ENCODE measurements at regions not wholly inside any gene's neighbourhood (a gene's known extent, or its start where the extent isn't known, plus 50 kb on each side); places are given as distances from the start of the nearest gene placed in this dataset.

- no peak for TF ChIP-seq CTCF (IDR thresholded peaks at IDR 0.05; ENCODE audit: low read depth, low read length)
- DNase-seq: no peak
- H3K9me3 ChIP-seq: no peaks in the 10 kb centered on the region
- no peak overlapping the region for H3K4me3 ChIP-seq (ENCODE audit: low read depth, low read length)
- no peaks in the 10 kb centered on the region for H3K36me3 ChIP-seq
- H3K4me1 ChIP-seq: no peaks in the 10 kb centered on the region
- H3K27me3 ChIP-seq: no peaks in the 10 kb centered on the region
These were observed 151.7 kb downstream of the NUAK1 start for GRCh38 chr12:105986779-105987684.

DNA sequence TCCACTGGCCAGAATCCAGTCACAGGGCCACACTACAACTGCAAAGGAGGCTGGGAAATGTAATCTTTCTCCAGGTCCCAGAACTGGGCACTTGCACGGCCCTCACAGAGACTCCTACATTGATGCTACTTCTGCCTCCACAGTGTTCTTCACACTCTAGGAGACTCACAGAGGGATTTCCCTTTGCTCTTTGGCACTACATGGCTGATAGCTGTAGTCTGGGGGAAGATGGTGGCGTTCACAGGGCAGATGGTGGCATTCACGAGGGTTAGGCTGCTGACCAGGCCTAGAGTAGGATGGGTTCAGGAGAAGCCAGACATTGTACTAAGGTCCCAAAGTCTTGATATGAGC lies 151.1 kb downstream of the NUAK1 start:
- Histone ChIP-seq H3K36me3 (no peaks in the 10 kb centered on the region), H3K4me1 (no peaks in the 10 kb centered on the region), H3K9me3 (no peaks in the 10 kb centered on the region), H3K4me3 (ENCODE audit: low read depth, low read length) (no peak overlapping the region), H3K27me3 (no peaks in the 10 kb centered on the region)
- no peak for TF ChIP-seq CTCF (IDR thresholded peaks at IDR 0.05; ENCODE audit: low read depth, low read length)
- no peak for DNase-seq

GRCh38 chr12:105992849-105993740 lies 145.7 kb downstream of the NUAK1 start:
- no peak for TF ChIP-seq CTCF (IDR thresholded peaks at IDR 0.05; ENCODE audit: low read depth, low read length)
- no peak overlapping the region for H3K4me3 ChIP-seq (ENCODE audit: low read depth, low read length)
- H3K27me3 ChIP-seq: no peaks in the 10 kb centered on the region; the same call in 1 of the 2 replicates
- no peak for DNase-seq
- no peaks in the 10 kb centered on the region for H3K36me3 ChIP-seq
- no peaks in the 10 kb centered on the region for H3K9me3 ChIP-seq
- no peaks in the 10 kb centered on the region for H3K4me1 ChIP-seq

GRCh38 chr12:105993766-105994555 lies 144.8 kb downstream of the NUAK1 start:
- H3K36me3 ChIP-seq: no peaks in the 10 kb centered on the region
- DNase-seq: no peak
- no peaks in the 10 kb centered on the region; the same call in 1 of the 2 replicates for H3K27me3 ChIP-seq
- no peak for TF ChIP-seq CTCF (IDR thresholded peaks at IDR 0.05; ENCODE audit: low read depth, low read length)
- H3K4me3 ChIP-seq (ENCODE audit: low read depth, low read length): no peak overlapping the region
- no peaks in the 10 kb centered on the region for H3K4me1 ChIP-seq
- H3K9me3 ChIP-seq: no peaks in the 10 kb centered on the region

DNA sequence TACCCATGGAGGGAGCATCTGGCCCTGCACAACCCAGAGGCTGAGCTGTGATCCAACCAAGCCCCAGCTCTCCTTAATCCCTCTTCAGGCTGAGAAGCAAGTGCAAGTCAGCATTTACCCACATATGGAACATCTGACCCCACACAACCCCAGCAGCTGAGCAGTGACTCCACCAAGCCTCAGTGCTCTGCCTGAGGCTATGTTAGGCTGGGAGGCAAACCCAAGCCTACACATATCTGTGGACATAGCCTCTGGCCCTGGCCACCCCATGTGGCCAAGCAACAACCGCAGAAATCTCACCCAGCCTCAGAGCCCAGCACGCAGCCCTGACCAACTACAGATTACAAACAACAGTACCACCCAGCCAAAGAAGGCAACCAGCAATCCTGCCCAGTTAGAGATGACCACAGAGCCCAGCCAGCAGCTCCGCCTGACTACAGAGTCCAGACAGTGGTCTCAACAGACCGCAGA lies 142.8 kb downstream of the NUAK1 start:
- H3K9me3 ChIP-seq: no peaks in the 10 kb centered on the region
- no peaks in the 10 kb centered on the region; the same call in 1 of the 2 replicates for H3K27me3 ChIP-seq
- no peak for DNase-seq
- no peak overlapping the region for H3K4me3 ChIP-seq (ENCODE audit: low read depth, low read length)
- no peaks in the 10 kb centered on the region for H3K36me3 ChIP-seq
- no peak for TF ChIP-seq CTCF (IDR thresholded peaks at IDR 0.05; ENCODE audit: low read depth, low read length)
- no peaks in the 10 kb centered on the region for H3K4me1 ChIP-seq

Data from BE2C (cell line).